Ascending aorta (tissue), 2 donors: ENCODE measurements at regions not wholly inside any gene's neighbourhood (a gene's known extent, or its start where the extent isn't known, plus 50 kb on each side); places are given as distances from the start of the nearest gene placed in this dataset.

ENCODE experiments used
- DNase-seq, 2 donors: peaks; one replicate each; pipeline ENCODE4 v3.0.0-alpha.2; 2019; ENCODE audit warnings: low spot score in 2 of 2
- H3K27ac ChIP-seq, 2 donors: fragments of 200-600 bp; sonication (generic); one replicate each; pipeline ENCODE4 v1.5.1; 2016 to 2017; ENCODE audit warnings: mild to moderate bottlenecking in 1 of 2
- H3K27me3 ChIP-seq: fragments of 200-600 bp; sonication (generic); one replicate; pipeline ENCODE4 v1.5.1; 2017
- H3K36me3 ChIP-seq, 2 donors: fragments of 200-600 bp; sonication (generic); one replicate each; pipeline ENCODE4 v1.5.1; 2016
- H3K4me1 ChIP-seq, 2 donors: fragments of 200-600 bp; sonication (generic); one replicate each; pipeline ENCODE4 v1.5.1; 2016 to 2017; ENCODE audit warnings: mild to moderate bottlenecking in 1 of 2
- H3K4me3 ChIP-seq, 2 donors: fragments of 200-600 bp; sonication (generic); one replicate each; pipeline ENCODE4 v1.5.1; 2016 to 2017; ENCODE audit warnings: mild to moderate bottlenecking in 1 of 2
- H3K9me3 ChIP-seq, 2 donors: fragments of 200-600 bp; sonication (generic); one replicate each; pipeline ENCODE4 v1.5.1; 2016
- CTCF ChIP-seq, 3 experiments: fragments of 200-600 bp in 2 of 3; fragments of 450-650 bp in 1 of 3; sonication (generic) in 2 of 3; IDR thresholded peaks; one replicate each; pipeline ENCODE4 v1.5.1; 2016 to 2019; ENCODE audit warnings: antibody characterized with exemption in 3 of 3, mild to moderate bottlenecking in 1 of 3, moderate library complexity in 1 of 3
- intact Hi-C: fragments of 100-400 bp; cut with DNase I; formaldehyde crosslinking; loops from one replicate; pipeline ENCODE4 v1.15.1; 2023

DNA sequence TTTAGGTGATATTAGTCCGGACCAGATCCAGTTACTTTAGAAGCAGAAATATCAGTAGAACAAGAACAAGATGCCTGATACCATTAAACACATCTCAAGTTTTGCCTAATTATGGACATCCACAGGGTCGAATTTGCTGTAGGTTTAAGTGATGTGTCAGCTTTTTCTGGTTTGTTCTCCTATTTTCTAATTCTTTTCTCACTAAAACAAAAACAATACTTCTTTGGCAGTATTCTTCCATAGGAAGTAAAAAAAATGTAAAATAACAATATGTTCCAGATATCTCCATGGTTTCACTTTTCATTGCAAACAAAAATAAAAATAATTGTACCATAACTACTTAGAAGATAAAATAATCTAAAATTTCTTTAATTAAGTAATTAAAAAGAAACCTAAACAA is 265.7 kb downstream of the SHOX2 start:
- Histone ChIP-seq H3K9me3 (no peaks in the 10 kb centered on the region), H3K36me3 (no peaks in the 10 kb centered on the region), H3K27ac (no peak overlapping the region), H3K27me3 (no peaks in the 10 kb centered on the region), H3K4me1 (no peaks in the 10 kb centered on the region), H3K4me3 (no peak overlapping the region)
- DNase-seq: no peak
- intact Hi-C loops: no loop called here
- no peak for TF ChIP-seq CTCF (IDR thresholded peaks at IDR 0.05)

GRCh38 chr3:157838457-157838856 is 267.8 kb downstream of the SHOX2 start:
- intact Hi-C loops: no loop called here
- H3K4me1 ChIP-seq: no peaks in the 10 kb centered on the region
- no peaks in the 10 kb centered on the region for H3K27me3 ChIP-seq
- no peak for DNase-seq
- H3K9me3 ChIP-seq: no peaks in the 10 kb centered on the region
- TF ChIP-seq CTCF (IDR thresholded peaks at IDR 0.05): no peak
- H3K27ac ChIP-seq: no peak overlapping the region
- H3K36me3 ChIP-seq: no peaks in the 10 kb centered on the region
- H3K4me3 ChIP-seq: no peak overlapping the region

GRCh38 chr3:157837336-157837735 is 268.9 kb downstream of the SHOX2 start:
- Histone ChIP-seq H3K27me3 (no peaks in the 10 kb centered on the region), H3K4me3 (no peak overlapping the region), H3K27ac (no peak overlapping the region), H3K4me1 (no peaks in the 10 kb centered on the region), H3K36me3 (no peaks in the 10 kb centered on the region), H3K9me3 (no peaks in the 10 kb centered on the region)
- DNase-seq: no peak
- intact Hi-C loops: no loop called here
- TF ChIP-seq CTCF (IDR thresholded peaks at IDR 0.05): no peak

- no peak overlapping the region for H3K27ac ChIP-seq
- H3K27me3 ChIP-seq: no peaks in the 10 kb centered on the region
- no peak for DNase-seq
- intact Hi-C loops: no loop called here
- no peak for TF ChIP-seq CTCF (IDR thresholded peaks at IDR 0.05)
- no peaks in the 10 kb centered on the region for H3K9me3 ChIP-seq
- H3K4me1 ChIP-seq: no peaks in the 10 kb centered on the region
- H3K36me3 ChIP-seq: no peaks in the 10 kb centered on the region
- no peak overlapping the region for H3K4me3 ChIP-seq
These were observed 270.2 kb downstream of the SHOX2 start for GRCh38 chr3:157836022-157836421.

DNA sequence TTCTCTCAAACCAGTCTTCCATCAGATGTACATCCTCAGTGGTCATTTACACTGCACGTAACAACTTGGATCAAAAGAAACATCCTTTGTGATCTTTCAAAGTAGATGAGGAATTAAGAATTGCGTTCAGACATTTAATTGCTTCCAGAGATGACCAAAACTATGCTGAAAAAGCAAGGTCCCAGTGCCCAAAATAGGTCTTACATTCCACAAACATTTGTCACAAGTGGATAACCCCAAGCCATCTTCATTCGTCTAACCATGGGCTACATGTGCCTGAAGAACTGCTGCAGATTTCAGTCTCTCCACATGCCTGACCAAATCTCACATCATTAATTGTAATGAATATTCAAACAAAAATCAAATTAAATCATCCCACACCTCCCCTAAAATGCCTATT is 273.6 kb downstream of the SHOX2 start:
- H3K4me3 ChIP-seq: no peak overlapping the region
- peaks cover 0 to 17% of the 10 kb centered on the region in 2 donors for H3K9me3 ChIP-seq
- no peaks in the 10 kb centered on the region for H3K27me3 ChIP-seq
- intact Hi-C loops: no loop called here
- no peak for DNase-seq
- no peak overlapping the region for H3K27ac ChIP-seq
- H3K36me3 ChIP-seq: no peaks in the 10 kb centered on the region
- H3K4me1 ChIP-seq: no peaks in the 10 kb centered on the region
- TF ChIP-seq CTCF (IDR thresholded peaks at IDR 0.05): no peak

DNA sequence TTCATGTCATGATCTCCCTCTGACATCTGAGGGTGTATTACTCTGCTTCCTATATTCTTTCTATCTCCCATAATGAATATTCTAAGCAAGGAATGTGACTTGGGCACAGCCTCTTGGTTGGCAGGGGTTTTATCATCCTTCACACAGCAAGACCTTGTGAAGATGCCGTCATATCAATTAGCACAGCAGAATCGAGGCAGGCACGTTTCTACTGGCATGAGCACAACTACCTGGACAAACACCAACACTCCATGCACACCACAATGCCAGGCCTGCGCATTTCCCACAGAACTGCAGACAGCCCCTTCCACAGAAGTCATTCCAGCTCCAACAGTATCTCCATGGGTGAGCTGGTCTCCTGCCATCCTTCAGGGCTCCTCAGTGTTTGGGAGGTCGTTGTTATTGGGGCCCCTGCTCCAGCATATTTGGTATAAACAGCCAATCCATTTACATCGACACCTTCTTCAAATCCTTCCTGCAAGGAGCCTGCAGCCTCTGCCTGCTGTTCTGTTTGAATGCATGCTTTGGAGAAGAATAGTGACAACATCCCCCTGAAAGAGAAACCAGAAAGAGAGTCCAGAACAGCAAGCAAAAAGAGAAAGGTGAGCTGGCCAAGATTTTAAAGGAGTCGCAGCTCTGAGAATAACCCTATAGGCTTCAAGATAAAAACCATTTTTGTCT is 275.5 kb downstream of the SHOX2 start:
- H3K9me3 ChIP-seq: peaks cover 0 to 17% of the 10 kb centered on the region in 2 donors
- H3K27ac ChIP-seq: no peak overlapping the region
- H3K27me3 ChIP-seq: no peaks in the 10 kb centered on the region
- no peak for TF ChIP-seq CTCF (IDR thresholded peaks at IDR 0.05)
- intact Hi-C loops: no loop called here
- no peak for DNase-seq
- H3K4me3 ChIP-seq: no peak overlapping the region
- no peaks in the 10 kb centered on the region for H3K36me3 ChIP-seq
- no peaks in the 10 kb centered on the region for H3K4me1 ChIP-seq
